CD4-positive, alpha-beta T cell treated with Interferon gamma for 1 hour (primary cell): ENCODE measurements at regions not wholly inside any gene's neighbourhood (a gene's known extent, or its start where the extent isn't known, plus 50 kb on each side); places are given as distances from the start of the nearest gene placed in this dataset.
"Not testable (repeated sequence)": the region's sequence is repeated elsewhere in the genome, so short reads cannot be mapped to it uniquely, and the experiment has no call there.

Source experiments
- DNase-seq: peaks from one replicate; pipeline ENCODE4 v3.0.0-alpha.2; 2020

- DNase-seq: no peak
These were observed 232.1 kb upstream of the TRIB2 start for GRCh38 chr2:12484536-12485115.

- DNase-seq: no peak
These were observed 230.3 kb upstream of the TRIB2 start for GRCh38 chr2:12486205-12487118.

- no peak for DNase-seq
These were observed 229.3 kb upstream of the TRIB2 start for GRCh38 chr2:12487253-12488004.

GRCh38 chr2:12488352-12489318 lies 228.1 kb upstream of the TRIB2 start:
- peak; percentile 35 for DNase-seq

GRCh38 chr2:12490641-12491040 lies 226.1 kb upstream of the TRIB2 start:
- no peak for DNase-seq

GRCh38 chr2:12492360-12492759 lies 224.4 kb upstream of the TRIB2 start:
- DNase-seq: not testable (repeated sequence)

GRCh38 chr2:12493031-12493513 lies 223.7 kb upstream of the TRIB2 start:
- peak; percentile 38 for DNase-seq

- DNase-seq: no peak
These were observed 221.4 kb upstream of the TRIB2 start for GRCh38 chr2:12495247-12495868.

GRCh38 chr2:12498286-12498685 lies 218.4 kb upstream of the TRIB2 start:
- no peak for DNase-seq

- DNase-seq: no peak
These were observed 218.0 kb upstream of the TRIB2 start for GRCh38 chr2:12498704-12499103.

GRCh38 chr2:12500899-12501298 lies 215.8 kb upstream of the TRIB2 start:
- no peak for DNase-seq

GRCh38 chr2:12501469-12502158 lies 215.1 kb upstream of the TRIB2 start:
- peak; percentile 54 for DNase-seq

- DNase-seq: no peak
These were observed 214.0 kb upstream of the TRIB2 start for GRCh38 chr2:12502759-12503158.

- DNase-seq: no peak
These were observed 212.3 kb upstream of the TRIB2 start for GRCh38 chr2:12504443-12504842.

GRCh38 chr2:12506846-12507245 lies 209.9 kb upstream of the TRIB2 start:
- no peak for DNase-seq

GRCh38 chr2:12507295-12507694 lies 209.4 kb upstream of the TRIB2 start:
- peak; percentile 22 for DNase-seq

- no peak for DNase-seq
These were observed 206.7 kb upstream of the TRIB2 start for GRCh38 chr2:12510070-12510469.

- DNase-seq: no peak
These were observed 203.4 kb upstream of the TRIB2 start for GRCh38 chr2:12513339-12513738.

GRCh38 chr2:12514168-12514567 lies 202.6 kb upstream of the TRIB2 start:
- no peak for DNase-seq

GRCh38 chr2:12514631-12515437 lies 201.9 kb upstream of the TRIB2 start:
- DNase-seq: peak; percentile 18
